ENCODE measurements at regions not wholly inside any gene's neighbourhood (a gene's known extent, or its start where the extent isn't known, plus 50 kb on each side); places are given as distances from the start of the nearest gene placed in this dataset.

GRCh38 chr9:94173632-94174031, 85.5 kb upstream of the ZNF169 start:
- TF ChIP-seq CTCF (IDR thresholded peaks at IDR 0.05; ENCODE audit: insufficient read depth, low read length, poor library complexity, severe bottlenecking) (no peak), EZH2phosphoT487 (conservative IDR thresholded peaks at IDR 0.05; ENCODE audit: low read length) (no peak)
